H9 (cell line): ENCODE measurements at regions not wholly inside any gene's neighbourhood (a gene's known extent, or its start where the extent isn't known, plus 50 kb on each side); places are given as distances from the start of the nearest gene placed in this dataset.

ENCODE experiments used
- DNase-seq: peaks from one replicate; pipeline ENCODE4 v3.0.0-alpha.2; 2017
- H2AFZ ChIP-seq: one replicate; pipeline ENCODE4 v1.6.1; 2013; ENCODE audit warnings: mild to moderate bottlenecking, low read length, control low read depth, moderate library complexity
- H2AK5ac ChIP-seq: 2 replicates; pipeline ENCODE4 v1.6.1; 2013; ENCODE audit warnings: low read length, control low read depth, mixed read lengths; ENCODE audit not compliant: insufficient read length
- H2BK120ac ChIP-seq: one replicate; pipeline ENCODE4 v1.6.1; 2013; ENCODE audit warnings: low read depth, mild to moderate bottlenecking, low read length, control low read depth, inconsistent platforms; ENCODE audit not compliant: poor library complexity, severe bottlenecking
- H2BK12ac ChIP-seq: 2 replicates; pipeline ENCODE4 v1.6.1; 2013; ENCODE audit warnings: low read length, control low read depth, mixed read lengths, low read depth; ENCODE audit not compliant: insufficient read length
- H2BK15ac ChIP-seq: 2 replicates; pipeline ENCODE4 v1.6.1; 2013; ENCODE audit warnings: low read depth, low read length, control low read depth
- H2BK20ac ChIP-seq: one replicate; pipeline ENCODE4 v1.6.1; 2013; ENCODE audit warnings: low read depth, mild to moderate bottlenecking, low read length, control low read depth, inconsistent platforms; ENCODE audit not compliant: poor library complexity, severe bottlenecking
- H2BK5ac ChIP-seq: 2 replicates; pipeline ENCODE4 v1.6.1; 2013; ENCODE audit warnings: low read length, control low read depth, mixed read lengths; ENCODE audit not compliant: insufficient read length
- H3K14ac ChIP-seq: 2 replicates; pipeline ENCODE4 v1.6.1; 2013; ENCODE audit warnings: low read length, control low read depth; ENCODE audit not compliant: insufficient read depth
- H3K18ac ChIP-seq: 2 replicates; pipeline ENCODE4 v1.6.1; 2013; ENCODE audit warnings: low read depth, mild to moderate bottlenecking, mixed read lengths, low read length, control low read depth; ENCODE audit not compliant: insufficient read length
- H3K23ac ChIP-seq: 2 replicates; pipeline ENCODE4 v1.6.1; 2013; ENCODE audit warnings: low read length, control low read depth, mixed read lengths, low read depth; ENCODE audit not compliant: insufficient read length
- H3K23me2 ChIP-seq: 2 replicates; pipeline ENCODE4 v1.6.1; 2013; ENCODE audit warnings: low read depth, mild to moderate bottlenecking, mixed read lengths, low read length, control low read depth; ENCODE audit not compliant: insufficient read length, poor library complexity, severe bottlenecking
- H3K27ac ChIP-seq: 2 replicates; pipeline ENCODE4 v1.5.1; 2013; ENCODE audit warnings: low read length, control low read depth, mixed read lengths, low read depth; ENCODE audit not compliant: insufficient read length
- H3K27me3 ChIP-seq: 2 replicates; pipeline ENCODE4 v1.6.1; 2013; ENCODE audit warnings: low read length, control low read depth, inconsistent platforms; ENCODE audit not compliant: insufficient read depth
- H3K4ac ChIP-seq: 2 replicates; pipeline ENCODE4 v1.6.1; 2013; ENCODE audit warnings: low read depth, mild to moderate bottlenecking, control low read depth, inconsistent platforms, low read length, moderate library complexity
- H3K4me1 ChIP-seq: 2 replicates; pipeline ENCODE4 v1.6.1; 2013; ENCODE audit warnings: low read length, control low read depth, inconsistent platforms; ENCODE audit not compliant: insufficient read depth
- H3K4me2 ChIP-seq: 2 replicates; pipeline ENCODE4 v1.6.1; 2013; ENCODE audit warnings: low read length, control low read depth, mixed read lengths; ENCODE audit not compliant: insufficient read length, insufficient read depth
- H3K56ac ChIP-seq: 2 replicates; pipeline ENCODE4 v1.6.1; 2013; ENCODE audit warnings: low read depth, mild to moderate bottlenecking, mixed read lengths, low read length, control low read depth; ENCODE audit not compliant: insufficient read length
- H3K79me1 ChIP-seq: 2 replicates; pipeline ENCODE4 v1.6.1; 2013; ENCODE audit warnings: low read depth, mild to moderate bottlenecking, moderate library complexity, low read length, control low read depth, inconsistent platforms; ENCODE audit not compliant: insufficient read depth, poor library complexity, severe bottlenecking
- H3K79me2 ChIP-seq: 2 replicates; pipeline ENCODE4 v1.6.1; 2013; ENCODE audit warnings: low read length, control low read depth, inconsistent platforms; ENCODE audit not compliant: insufficient read depth
- H3K9ac ChIP-seq: 2 replicates; pipeline ENCODE4 v1.6.1; 2013; ENCODE audit warnings: low read length, control low read depth, mixed read lengths; ENCODE audit not compliant: insufficient read length; ENCODE audit errors: extremely low read depth
- H3K9me3 ChIP-seq: one replicate; pipeline ENCODE4 v1.6.1; 2013; ENCODE audit warnings: low read depth, low read length, inconsistent platforms; ENCODE audit not compliant: control insufficient read depth
- H3T11ph ChIP-seq: one replicate; pipeline ENCODE4 v1.6.1; 2013; ENCODE audit warnings: mild to moderate bottlenecking, low read length, control low read depth, inconsistent platforms
- H4K20me1 ChIP-seq: one replicate; pipeline ENCODE4 v1.6.1; 2013; ENCODE audit not compliant: control insufficient read depth, insufficient read length, insufficient read depth
- H4K5ac ChIP-seq: 2 replicates; pipeline ENCODE4 v1.6.1; 2013; ENCODE audit warnings: low read depth, mild to moderate bottlenecking, mixed read lengths, low read length, control low read depth; ENCODE audit not compliant: insufficient read length
- H4K8ac ChIP-seq: replicated peaks from 2 replicates; pipeline ENCODE4 v1.6.1; 2013; ENCODE audit warnings: low read length, control low read depth, mixed read lengths, low read depth; ENCODE audit not compliant: insufficient read length
- H4K91ac ChIP-seq: 2 replicates; pipeline ENCODE4 v1.6.1; 2013; ENCODE audit warnings: low read depth, mild to moderate bottlenecking, moderate library complexity, mixed read lengths, low read length, control low read depth; ENCODE audit not compliant: insufficient read length
- H3K27ac Mint-ChIP-seq, 3 experiments: 2 replicates in 2 of 3; 3 replicates in 1 of 3; pipeline ENCODE4 v1.8.0; 2020 to 2021; ENCODE audit warnings: mixed read lengths in 3 of 3, mild to moderate bottlenecking in 1 of 3, moderate library complexity in 1 of 3
- H3K27me3 Mint-ChIP-seq: 2 replicates; pipeline ENCODE4 v1.8.0; 2021; ENCODE audit warnings: low read depth, mild to moderate bottlenecking, moderate library complexity, mixed read lengths
- H3K36me3 Mint-ChIP-seq, 3 experiments: 2 replicates in 2 of 3; 3 replicates in 1 of 3; pipeline ENCODE4 v1.8.0; 2020 to 2021; ENCODE audit warnings: low read depth in 3 of 3, mixed read lengths in 3 of 3; ENCODE audit not compliant: insufficient read depth in 1 of 3
- H3K4me1 Mint-ChIP-seq, 2 experiments: 2 replicates each; pipeline ENCODE4 v1.8.0; 2020; ENCODE audit warnings: mixed read lengths in 2 of 2
- H3K4me3 Mint-ChIP-seq, 2 experiments: 2 replicates in 1 of 2; 3 replicates in 1 of 2; pipeline ENCODE4 v1.8.0; 2020 to 2021; ENCODE audit warnings: mild to moderate bottlenecking in 2 of 2, mixed read lengths in 2 of 2, moderate library complexity in 1 of 2
- H3K9me3 Mint-ChIP-seq, 2 experiments: 2 replicates in 1 of 2; 3 replicates in 1 of 2; pipeline ENCODE4 v1.8.0; 2020; ENCODE audit warnings: mild to moderate bottlenecking in 2 of 2, mixed read lengths in 2 of 2, moderate library complexity in 1 of 2
- CTCF ChIP-seq: fragments of 200-600 bp; sonication (generic); conservative IDR thresholded peaks from 3 replicates; pipeline ENCODE4 v1.8.0; 2021; ENCODE audit warnings: antibody characterized with exemption, mild to moderate bottlenecking
- WGBS: extraction: QIAGEN DNeasy Blood & Tissue Kit; methylation state at CpG from one replicate; pipeline ENCODE4 v1.1.7; 2013; ENCODE audit warnings: missing lambda C conversion rate, low lambda C conversion rate, mixed read lengths; ENCODE audit not compliant: insufficient read length; ENCODE audit errors: extremely low coverage; 5-methylcytosine and 5-hydroxymethylcytosine counted together

GRCh38 chr2:181356526-181357130 is 100.6 kb upstream of the ITGA4 start:
- no peak overlapping the region for H4K91ac ChIP-seq
- no peaks in the 10 kb centered on the region for H3K27me3 Mint-ChIP-seq
- no peaks in the 10 kb centered on the region for H3K4me1 Mint-ChIP-seq
- no peak overlapping the region for H4K5ac ChIP-seq
- no peaks in the 10 kb centered on the region for H3K4me1 ChIP-seq
- H3K4me2 ChIP-seq, result no peak overlapping the region
- H2BK15ac ChIP-seq, result no peak overlapping the region
- DNase-seq, result no peak
- TF ChIP-seq CTCF, result no peak
- H3K79me1 ChIP-seq, result no peaks in the 10 kb centered on the region
- no peak overlapping the region for H2AK5ac ChIP-seq
- no peak overlapping the region for H4K8ac ChIP-seq
- H4K20me1 ChIP-seq, result no peaks in the 10 kb centered on the region
- no peak overlapping the region for H2BK20ac ChIP-seq
- H3K14ac ChIP-seq, result no peak overlapping the region
- H3K9ac ChIP-seq, result no peak overlapping the region
- no peak overlapping the region for H3K4ac ChIP-seq
- no peak overlapping the region for H3K23ac ChIP-seq
- H3K4me3 Mint-ChIP-seq, result no peak overlapping the region
- no peaks in the 10 kb centered on the region for H3K36me3 Mint-ChIP-seq
- no peaks in the 10 kb centered on the region for H3K9me3 Mint-ChIP-seq
- H3K23me2 ChIP-seq, result no peaks in the 10 kb centered on the region
- H3K18ac ChIP-seq, result no peak overlapping the region
- no peaks in the 10 kb centered on the region for H3K79me2 ChIP-seq
- no peaks in the 10 kb centered on the region for H3K27me3 ChIP-seq
- H3T11ph ChIP-seq, result no peak overlapping the region
- H3K56ac ChIP-seq, result no peak overlapping the region
- no peak overlapping the region for H2BK120ac ChIP-seq
- H2BK12ac ChIP-seq, result no peak overlapping the region
- no peak overlapping the region for H3K27ac Mint-ChIP-seq
- H3K27ac ChIP-seq, result no peak overlapping the region
- WGBS, result no CpG with 5 or more reads among the region's 1 CpG
- H2AFZ ChIP-seq, result no peak overlapping the region
- H2BK5ac ChIP-seq, result no peak overlapping the region
- H3K9me3 ChIP-seq, result no peaks in the 10 kb centered on the region
